Suprapubic skin (tissue), 3 donors: ENCODE measurements at regions not wholly inside any gene's neighbourhood (a gene's known extent, or its start where the extent isn't known, plus 50 kb on each side); places are given as distances from the start of the nearest gene placed in this dataset.

Experiments
- POLR2A ChIP-seq, 2 donors: fragments of 450-650 bp; IDR thresholded peaks; one replicate each; pipeline ENCODE4 v1.6.1; 2017; ENCODE audit warnings: antibody characterized with exemption in 2 of 2, mild to moderate bottlenecking in 2 of 2, moderate library complexity in 2 of 2
- TF ChIP-seq, protein P1 (sequence below), 2 donors: fragments of 200-600 bp in 1 of 2; fragments of 450-650 bp in 1 of 2; sonication (generic) in 1 of 2; IDR thresholded peaks; one replicate each; pipeline ENCODE4 v1.5.1; 2016 to 2019; ENCODE audit warnings: antibody characterized with exemption in 2 of 2, mild to moderate bottlenecking in 1 of 2, moderate library complexity in 1 of 2

GRCh38 chr16:75919664-75920063 is 193.4 kb upstream of the CPHXL start:
- TF ChIP-seq, protein P1, sequence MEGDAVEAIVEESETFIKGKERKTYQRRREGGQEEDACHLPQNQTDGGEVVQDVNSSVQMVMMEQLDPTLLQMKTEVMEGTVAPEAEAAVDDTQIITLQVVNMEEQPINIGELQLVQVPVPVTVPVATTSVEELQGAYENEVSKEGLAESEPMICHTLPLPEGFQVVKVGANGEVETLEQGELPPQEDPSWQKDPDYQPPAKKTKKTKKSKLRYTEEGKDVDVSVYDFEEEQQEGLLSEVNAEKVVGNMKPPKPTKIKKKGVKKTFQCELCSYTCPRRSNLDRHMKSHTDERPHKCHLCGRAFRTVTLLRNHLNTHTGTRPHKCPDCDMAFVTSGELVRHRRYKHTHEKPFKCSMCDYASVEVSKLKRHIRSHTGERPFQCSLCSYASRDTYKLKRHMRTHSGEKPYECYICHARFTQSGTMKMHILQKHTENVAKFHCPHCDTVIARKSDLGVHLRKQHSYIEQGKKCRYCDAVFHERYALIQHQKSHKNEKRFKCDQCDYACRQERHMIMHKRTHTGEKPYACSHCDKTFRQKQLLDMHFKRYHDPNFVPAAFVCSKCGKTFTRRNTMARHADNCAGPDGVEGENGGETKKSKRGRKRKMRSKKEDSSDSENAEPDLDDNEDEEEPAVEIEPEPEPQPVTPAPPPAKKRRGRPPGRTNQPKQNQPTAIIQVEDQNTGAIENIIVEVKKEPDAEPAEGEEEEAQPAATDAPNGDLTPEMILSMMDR (IDR thresholded peaks at IDR 0.05) = no peak
- TF ChIP-seq POLR2A (IDR thresholded peaks at IDR 0.05) = no peak
